GM23338 (cell line): ENCODE measurements at regions not wholly inside any gene's neighbourhood (a gene's known extent, or its start where the extent isn't known, plus 50 kb on each side); places are given as distances from the start of the nearest gene placed in this dataset.

Experiments
- ATAC-seq: fragments of 200-7000 bp; cut with Tn5 transposase; 3 replicates; pipeline ENCODE4 v1.9.1; 2020
- DNase-seq: peaks from one replicate; pipeline ENCODE4 v3.0.0-alpha.2; 2015; ENCODE audit warnings: low spot score
- H2AFZ ChIP-seq: fragments of 200-600 bp; sonication (generic); 2 replicates; pipeline ENCODE4 v1.8.0; 2016; ENCODE audit warnings: antibody characterized with exemption, mild to moderate bottlenecking, moderate library complexity
- H3F3A ChIP-seq: fragments of 200-600 bp; sonication (generic); replicated peaks from 2 replicates; pipeline ENCODE4 v1.8.0; 2017; ENCODE audit warnings: antibody characterized with exemption, mixed run types, low read depth
- H3K27ac ChIP-seq: fragments of 200-600 bp; sonication (generic); 2 replicates; pipeline ENCODE4 v1.6.1; 2016; ENCODE audit warnings: low read depth
- H3K27me3 ChIP-seq: fragments of 200-600 bp; sonication (generic); 2 replicates; pipeline ENCODE4 v1.8.0; 2016; ENCODE audit warnings: mild to moderate bottlenecking, mixed run types, moderate library complexity; ENCODE audit not compliant: insufficient read depth
- H3K36me3 ChIP-seq: fragments of 200-600 bp; sonication (generic); 2 replicates; pipeline ENCODE4 v1.8.0; 2016; ENCODE audit warnings: mild to moderate bottlenecking; ENCODE audit not compliant: insufficient read depth
- H3K4me1 ChIP-seq: fragments of 200-600 bp; sonication (generic); 2 replicates; pipeline ENCODE4 v1.8.0; 2016; ENCODE audit warnings: mild to moderate bottlenecking, moderate library complexity; ENCODE audit not compliant: insufficient read depth
- H3K4me2 ChIP-seq: fragments of 200-600 bp; sonication (generic); 2 replicates; pipeline ENCODE4 v1.7.1; 2017; ENCODE audit warnings: mixed run types
- H3K4me3 ChIP-seq: fragments of 200-600 bp; sonication (generic); 2 replicates; pipeline ENCODE4 v1.6.1; 2016; ENCODE audit warnings: mixed run types
- H3K79me2 ChIP-seq: fragments of 200-600 bp; sonication (generic); replicated peaks from 2 replicates; pipeline ENCODE4 v1.8.0; 2017; ENCODE audit warnings: mild to moderate bottlenecking; ENCODE audit not compliant: insufficient read depth
- H3K9me2 ChIP-seq: fragments of 200-600 bp; sonication (generic); 2 replicates; pipeline ENCODE4 v1.8.0; 2017; ENCODE audit not compliant: insufficient read depth
- H4K20me1 ChIP-seq: fragments of 200-600 bp; sonication (generic); replicated peaks from 2 replicates; pipeline ENCODE4 v1.8.0; 2017; ENCODE audit warnings: mild to moderate bottlenecking; ENCODE audit not compliant: insufficient read depth
- H3K27ac Mint-ChIP-seq: 2 replicates; pipeline ENCODE4 v1.8.0; 2020; ENCODE audit warnings: inconsistent platforms, mild to moderate bottlenecking, moderate library complexity, mixed read lengths
- H3K27me3 Mint-ChIP-seq: 3 replicates; pipeline ENCODE4 v1.8.0; 2022; ENCODE audit warnings: low read depth, mild to moderate bottlenecking, moderate library complexity, mixed read lengths, inconsistent platforms; ENCODE audit not compliant: insufficient read depth, poor library complexity
- H3K36me3 Mint-ChIP-seq: 3 replicates; pipeline ENCODE4 v1.8.0; 2021; ENCODE audit warnings: low read depth, mild to moderate bottlenecking, inconsistent platforms, moderate library complexity, mixed read lengths
- H3K4me1 Mint-ChIP-seq: 3 replicates; pipeline ENCODE4 v1.8.0; 2020; ENCODE audit warnings: mild to moderate bottlenecking, inconsistent platforms, mixed read lengths
- H3K4me3 Mint-ChIP-seq: 3 replicates; pipeline ENCODE4 v1.8.0; 2021; ENCODE audit warnings: moderate library complexity, mild to moderate bottlenecking, inconsistent platforms, mixed read lengths
- H3K9me3 Mint-ChIP-seq: 3 replicates; pipeline ENCODE4 v1.8.0; 2020; ENCODE audit warnings: moderate library complexity, mild to moderate bottlenecking, inconsistent platforms, mixed read lengths
- CREB1 ChIP-seq: fragments of 250-450 bp; sonication (Bioruptor Pico); IDR thresholded peaks from 2 replicates; pipeline ENCODE4 v1.5.0; 2020; ENCODE audit warnings: low read depth, mild to moderate bottlenecking, moderate library complexity
- CTCF ChIP-seq, 2 experiments: fragments of 200-600 bp in 1 of 2; sonication (generic) in 1 of 2; conservative IDR thresholded peaks; 2 replicates each; pipeline versions ENCODE4 v1.5.1 to v1.6.1; 2016 to 2017; ENCODE audit warnings: antibody characterized with exemption in 2 of 2, low read depth in 2 of 2, mild to moderate bottlenecking in 2 of 2, moderate library complexity in 1 of 2
- ETS1 ChIP-seq: IDR thresholded peaks from 2 replicates; pipeline ENCODE4 v1.6.1; 2016; ENCODE audit warnings: antibody characterized with exemption
- EZH2phosphoT487 ChIP-seq: fragments of 200-600 bp; sonication (generic); IDR thresholded peaks from one replicate; pipeline ENCODE4 v1.8.1; 2018; ENCODE audit warnings: antibody characterized with exemption; ENCODE audit not compliant: unreplicated experiment
- JUNB ChIP-seq: IDR thresholded peaks from one replicate; pipeline ENCODE4 v1.6.1; 2016; ENCODE audit warnings: antibody characterized with exemption; ENCODE audit not compliant: unreplicated experiment
- NANOG ChIP-seq: IDR thresholded peaks from 2 replicates; pipeline ENCODE4 v1.6.1; 2016; ENCODE audit warnings: antibody characterized with exemption, borderline replicate concordance
- POLR2AphosphoS5 ChIP-seq: IDR thresholded peaks from 2 replicates; pipeline ENCODE4 v1.6.1; 2016; ENCODE audit warnings: antibody characterized with exemption, low read depth
- REST ChIP-seq: IDR thresholded peaks from one replicate; pipeline ENCODE4 v1.6.1; 2018; ENCODE audit warnings: antibody characterized with exemption; ENCODE audit not compliant: unreplicated experiment
- STAT1 ChIP-seq: IDR thresholded peaks from one replicate; pipeline ENCODE4 v1.6.1; 2016; ENCODE audit warnings: antibody characterized with exemption; ENCODE audit not compliant: unreplicated experiment
- ZNF114 ChIP-seq: fragments of 250-450 bp; sonication (Bioruptor Pico); IDR thresholded peaks from 2 replicates; pipeline ENCODE4 v1.5.0; 2020; ENCODE audit warnings: mild to moderate bottlenecking, moderate library complexity
- ZNF331 ChIP-seq: fragments of 250-450 bp; sonication (Bioruptor Pico); IDR thresholded peaks from 2 replicates; pipeline ENCODE4 v1.5.0; 2020; ENCODE audit warnings: low read depth, mild to moderate bottlenecking, moderate library complexity
- ZNF462 ChIP-seq: fragments of 250-450 bp; sonication (Bioruptor Pico); IDR thresholded peaks from 2 replicates; pipeline ENCODE4 v1.5.0; 2020; ENCODE audit warnings: mild to moderate bottlenecking, moderate library complexity

- no peak overlapping the region for H3K4me3 ChIP-seq
- Mint-ChIP-seq H3K36me3 (no peaks in the 10 kb centered on the region; the same call in 2 of the 3 replicates), H3K27me3 (no peaks in the 10 kb centered on the region), H3K9me3 (peaks cover 11% of the 10 kb centered on the region), H3K4me3 (no peak overlapping the region), H3K4me1 (no peaks in the 10 kb centered on the region), H3K27ac (no peak overlapping the region)
- DNase-seq (no peak), ATAC-seq (no peak)
- no peak overlapping the region for H3K4me2 ChIP-seq
- H4K20me1 ChIP-seq: no peaks in the 10 kb centered on the region
- no peaks in the 10 kb centered on the region for H3K27me3 ChIP-seq
- no peaks in the 10 kb centered on the region for H3K9me2 ChIP-seq
- H3K79me2 ChIP-seq: no peaks in the 10 kb centered on the region
- H3F3A ChIP-seq: no peaks in the 10 kb centered on the region
- no peak overlapping the region for H3K27ac ChIP-seq
- no peak for TF ChIP-seq ETS1
- no peak for TF ChIP-seq ZNF462 (CRISPR knock-in tag)
- TF ChIP-seq NANOG: no peak
- TF ChIP-seq CTCF (conservative IDR thresholded peaks at IDR 0.05; ENCODE audit: low read depth in 2 of 2): no peak
- no peak for TF ChIP-seq POLR2AphosphoS5
- TF ChIP-seq ZNF331: no peak
- TF ChIP-seq STAT1: no peak
- no peak for TF ChIP-seq ZNF114 (CRISPR knock-in tag)
- TF ChIP-seq JUNB: no peak
- TF ChIP-seq CREB1 (CRISPR knock-in tag): no peak
- TF ChIP-seq EZH2phosphoT487: no peak
- no peak for TF ChIP-seq REST
- no peaks in the 10 kb centered on the region for H3K4me1 ChIP-seq
- H2AFZ ChIP-seq: no peak overlapping the region
- H3K36me3 ChIP-seq: no peaks in the 10 kb centered on the region
Measured at GRCh38 chr1:29777522-29777921, 541.2 kb downstream of the PTPRU start.
